ENCODE measurements at regions not wholly inside any gene's neighbourhood (a gene's known extent, or its start where the extent isn't known, plus 50 kb on each side); places are given as distances from the start of the nearest gene placed in this dataset.

GRCh38 chr6:11876934-11877433 is 98.4 kb upstream of the ADTRP start:
- no peak overlapping the region for H3K9ac ChIP-seq
- no peaks in the 10 kb centered on the region for H4K20me1 ChIP-seq (ENCODE audit: insufficient read depth)
- no peaks in the 10 kb centered on the region for H3K9me2 ChIP-seq (ENCODE audit: insufficient read depth)
- H3K4me3 ChIP-seq: no peak overlapping the region
- no peaks in the 10 kb centered on the region for H3K27me3 ChIP-seq (replicated peaks; ENCODE audit: insufficient read depth)
- no peak overlapping the region for H2AFZ ChIP-seq
- H3K9me3 ChIP-seq (ENCODE audit: low read depth): no peaks in the 10 kb centered on the region
- no peak overlapping the region for H3K27ac ChIP-seq
- WGBS, 2 experiments (ENCODE audit: low coverage in 1 of 2, low lambda C conversion rate in 2 of 2, missing lambda C conversion rate in 2 of 2): 83 to 91% methylated on average over 10 of the region's 10 CpGs
- TF ChIP-seq EZH2phosphoT487 (IDR thresholded peaks at IDR 0.05; ENCODE audit: insufficient read depth, low read depth) (no peak), EZH2 (IDR thresholded peaks at IDR 0.05; ENCODE audit: insufficient read depth, poor library complexity, severe bottlenecking) (no peak)
- in situ Hi-C loops (cut with MboI): no loop called here
- H3K79me2 ChIP-seq (ENCODE audit: insufficient read depth): no peaks in the 10 kb centered on the region
- no peak for DNase-seq
- no peaks in the 10 kb centered on the region for H3F3A ChIP-seq (ENCODE audit: insufficient read depth)
- no peak overlapping the region for H3K4me2 ChIP-seq (ENCODE audit: unreplicated experiment)
- H3K4me1 ChIP-seq (ENCODE audit: insufficient read depth): no peaks in the 10 kb centered on the region
- no peaks in the 10 kb centered on the region for H3K36me3 ChIP-seq (ENCODE audit: low read depth)

- Histone ChIP-seq H3K4me1 (ENCODE audit: insufficient read depth) (no peaks in the 10 kb centered on the region), H3K9me3 (ENCODE audit: low read depth) (no peaks in the 10 kb centered on the region), H3K27me3 (replicated peaks; ENCODE audit: insufficient read depth) (no peaks in the 10 kb centered on the region), H3K79me2 (ENCODE audit: insufficient read depth) (no peaks in the 10 kb centered on the region), H4K20me1 (ENCODE audit: insufficient read depth) (no peaks in the 10 kb centered on the region), H3K4me3 (no peak overlapping the region), H3K27ac (no peak overlapping the region), H3K4me2 (ENCODE audit: unreplicated experiment) (no peak overlapping the region), H3K36me3 (ENCODE audit: low read depth) (no peaks in the 10 kb centered on the region), H2AFZ (no peak overlapping the region), H3K9me2 (ENCODE audit: insufficient read depth) (no peaks in the 10 kb centered on the region; the same call in 1 of the 2 replicates), H3K9ac (no peak overlapping the region), H3F3A (ENCODE audit: insufficient read depth) (no peaks in the 10 kb centered on the region)
- TF ChIP-seq EZH2phosphoT487 (IDR thresholded peaks at IDR 0.05; ENCODE audit: insufficient read depth, low read depth): no peak
- TF ChIP-seq EZH2 (IDR thresholded peaks at IDR 0.05; ENCODE audit: insufficient read depth, poor library complexity, severe bottlenecking): no peak
- 84 to 85% methylated on average over 9 of the region's 9 CpGs for WGBS, 2 experiments (ENCODE audit: low coverage in 1 of 2, low lambda C conversion rate in 2 of 2, missing lambda C conversion rate in 2 of 2)
- DNase-seq: no peak
- in situ Hi-C loops (cut with MboI): no loop called here
These were observed 96.9 kb upstream of the ADTRP start for GRCh38 chr6:11875325-11876109.

- Histone ChIP-seq H3K36me3 (ENCODE audit: low read depth) (no peaks in the 10 kb centered on the region), H3K27ac (no peak overlapping the region), H3K9ac (no peak overlapping the region), H3K27me3 (replicated peaks; ENCODE audit: insufficient read depth) (no peaks in the 10 kb centered on the region), H3K9me2 (ENCODE audit: insufficient read depth) (no peaks in the 10 kb centered on the region; the same call in 1 of the 2 replicates), H3K4me1 (ENCODE audit: insufficient read depth) (peaks cover 16% of the 10 kb centered on the region), H4K20me1 (ENCODE audit: insufficient read depth) (no peaks in the 10 kb centered on the region), H3K79me2 (ENCODE audit: insufficient read depth) (no peaks in the 10 kb centered on the region), H3K4me2 (ENCODE audit: unreplicated experiment) (no peak overlapping the region), H2AFZ (0 out of 2 replicates have a peak overlapping the region, but pooled peaks have one; percentile 13), H3K9me3 (ENCODE audit: low read depth) (no peaks in the 10 kb centered on the region), H3K4me3 (no peak overlapping the region), H3F3A (ENCODE audit: insufficient read depth) (no peaks in the 10 kb centered on the region)
- no peak for TF ChIP-seq EZH2 (IDR thresholded peaks at IDR 0.05; ENCODE audit: insufficient read depth, poor library complexity, severe bottlenecking)
- no peak for TF ChIP-seq EZH2phosphoT487 (IDR thresholded peaks at IDR 0.05; ENCODE audit: insufficient read depth, low read depth)
- 42 to 45% methylated on average over 8 of the region's 8 CpGs for WGBS, 2 experiments (ENCODE audit: low coverage in 1 of 2, low lambda C conversion rate in 2 of 2, missing lambda C conversion rate in 2 of 2)
- peak; percentile 27 for DNase-seq
- in situ Hi-C loops (cut with MboI): no loop called here
These were observed 91.2 kb upstream of the ADTRP start for GRCh38 chr6:11869672-11870340.

GRCh38 chr6:11868392-11868791 is 89.8 kb upstream of the ADTRP start:
- H3K27ac ChIP-seq: no peak overlapping the region
- TF ChIP-seq EZH2 (IDR thresholded peaks at IDR 0.05; ENCODE audit: insufficient read depth, poor library complexity, severe bottlenecking) (no peak), EZH2phosphoT487 (IDR thresholded peaks at IDR 0.05; ENCODE audit: insufficient read depth, low read depth) (no peak)
- WGBS, 2 experiments (ENCODE audit: low coverage in 1 of 2, low lambda C conversion rate in 2 of 2, missing lambda C conversion rate in 2 of 2): 90 to 91% methylated on average over 6 of the region's 6 CpGs
- H3K4me3 ChIP-seq: no peak overlapping the region
- no peaks in the 10 kb centered on the region for H4K20me1 ChIP-seq (ENCODE audit: insufficient read depth)
- no peak overlapping the region for H3K4me2 ChIP-seq (ENCODE audit: unreplicated experiment)
- H3K79me2 ChIP-seq (ENCODE audit: insufficient read depth): no peaks in the 10 kb centered on the region
- peak; percentile 3 for DNase-seq
- no peaks in the 10 kb centered on the region for H3F3A ChIP-seq (ENCODE audit: insufficient read depth)
- H3K9me2 ChIP-seq (ENCODE audit: insufficient read depth): no peaks in the 10 kb centered on the region; the same call in 1 of the 2 replicates
- H3K36me3 ChIP-seq (ENCODE audit: low read depth): no peaks in the 10 kb centered on the region
- H3K4me1 ChIP-seq (ENCODE audit: insufficient read depth): peaks cover 16% of the 10 kb centered on the region
- in situ Hi-C loops (cut with MboI): no loop called here
- H3K9ac ChIP-seq: no peak overlapping the region
- no peak overlapping the region for H2AFZ ChIP-seq
- no peaks in the 10 kb centered on the region for H3K27me3 ChIP-seq (replicated peaks; ENCODE audit: insufficient read depth)
- no peaks in the 10 kb centered on the region for H3K9me3 ChIP-seq (ENCODE audit: low read depth)
